Stomach (tissue), 8 donors: ENCODE measurements at regions not wholly inside any gene's neighbourhood (a gene's known extent, or its start where the extent isn't known, plus 50 kb on each side); places are given as distances from the start of the nearest gene placed in this dataset.
A peak's percentile ranks its signal among the peaks of the same experiment; 100 is the strongest.

Experiments used
- DNase-seq, 2 donors: peaks; one replicate each; pipeline versions ENCODE4 v3.0.0 to v3.0.0-alpha.2; 2013 to 2019
- H3K27ac ChIP-seq, 5 donors: fragments of 200-600 bp in 4 of 5; sonication (generic) in 4 of 5; one replicate each; pipeline ENCODE4 v1.5.1; 2013 to 2019; ENCODE audit warnings: mild to moderate bottlenecking in 1 of 5, moderate library complexity in 1 of 5
- H3K27me3 ChIP-seq, 3 donors: fragments of 200-600 bp; sonication (generic); one replicate each; pipeline ENCODE4 v1.5.1; 2017 to 2019; ENCODE audit warnings: mixed run types in 1 of 3
- H3K36me3 ChIP-seq, 4 donors: fragments of 200-600 bp; sonication (generic); 1 replicate in 3 of 4; 2 replicates in 1 of 4; pipeline ENCODE4 v1.5.1; 2016 to 2019
- H3K4me1 ChIP-seq, 4 donors: fragments of 200-600 bp; sonication (generic); one replicate each; pipeline ENCODE4 v1.5.1; 2016 to 2019
- H3K4me3 ChIP-seq, 4 donors: fragments of 200-600 bp; sonication (generic) in 3 of 4; one replicate each; pipeline ENCODE4 v1.5.1; 2016 to 2019; ENCODE audit warnings: mild to moderate bottlenecking in 1 of 4
- H3K9me3 ChIP-seq, 4 donors: fragments of 200-600 bp; sonication (generic); one replicate each; pipeline ENCODE4 v1.5.1; 2016 to 2019
- EP300 ChIP-seq: sonication (generic); formaldehyde crosslinking; IDR thresholded peaks from one replicate; pipeline ENCODE4 v1.6.1; 2017; ENCODE audit warnings: antibody characterized with exemption
- POLR2A ChIP-seq, 4 donors: fragments of 450-650 bp; IDR thresholded peaks; one replicate each; pipeline ENCODE4 v1.6.1; 2016; ENCODE audit warnings: antibody characterized with exemption in 4 of 4, control low read depth in 2 of 4, mild to moderate bottlenecking in 1 of 4, moderate library complexity in 1 of 4
- POLR2AphosphoS5 ChIP-seq, 3 donors: sonication (generic); formaldehyde crosslinking; IDR thresholded peaks; one replicate each; pipeline ENCODE4 v1.6.1; 2016; ENCODE audit warnings: antibody characterized with exemption in 3 of 3
- WGBS, 5 donors: extraction: QIAGEN DNeasy Blood & Tissue Kit in 3 of 5; methylation state at CpG; one replicate each; pipeline versions ENCODE4 v1.1.5 to v1.1.7; 2013 to 2018; 5-methylcytosine and 5-hydroxymethylcytosine counted together
- intact Hi-C: fragments of 100-400 bp; cut with DNase I; formaldehyde crosslinking; loops from one replicate; pipeline ENCODE4 v1.15.1; 2023; ENCODE audit warnings: low total_unique reads
- TF ChIP-seq, protein P1 (sequence below), 7 experiments: fragments of 450-650 bp in 4 of 7; fragments of 200-600 bp in 3 of 7; sonication (generic) in 3 of 7; IDR thresholded peaks; one replicate each; pipeline ENCODE4 v1.5.1; 2016 to 2019; ENCODE audit warnings: antibody characterized with exemption in 7 of 7, control low read depth in 2 of 7, mild to moderate bottlenecking in 1 of 7
- donor health status: healthy with polysubstance abuse.
- donor health status: Bipolar disorder and iron deficiency.
- donor health status: healthy.

DNA sequence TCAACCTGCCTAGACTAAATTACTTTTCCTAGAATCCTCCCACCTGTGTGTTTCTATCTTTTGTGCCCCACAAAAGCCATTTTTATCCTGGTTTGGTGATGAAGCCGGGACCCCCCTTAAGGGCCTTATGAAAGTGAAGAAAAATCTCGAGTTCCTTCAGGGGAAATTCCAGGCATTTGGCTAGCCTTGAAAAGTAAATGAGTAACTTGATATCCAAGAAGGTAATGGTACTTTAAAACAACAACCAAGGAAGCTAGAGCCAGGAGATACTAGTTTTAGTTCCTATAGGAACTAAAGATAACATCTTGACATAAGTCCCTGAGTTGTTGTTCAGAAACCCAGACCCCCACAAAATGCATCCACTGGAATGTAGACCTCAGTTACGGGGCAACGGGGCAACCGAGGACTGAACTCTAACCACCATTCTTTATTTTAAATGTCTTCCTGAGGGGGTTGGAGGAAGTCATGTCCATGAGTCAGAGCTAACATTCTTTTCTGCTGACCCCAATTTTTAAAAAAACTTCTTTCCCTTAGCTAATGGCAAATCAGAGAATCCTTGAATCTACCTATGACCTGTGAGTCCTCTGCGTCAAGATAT lies 73.9 kb downstream of the VCX3A start:
- DNase-seq: no peak
- intact Hi-C loops: no loop called here
- Histone ChIP-seq H3K9me3 (peaks cover 0 to 5% (median 0%) of the 10 kb centered on the region in 4 donors), H3K4me1 (no peaks in the 10 kb centered on the region), H3K4me3 (no peak overlapping the region), H3K27me3 (no peaks in the 10 kb centered on the region), H3K27ac (no peak overlapping the region), H3K36me3 (no peaks in the 10 kb centered on the region)
- TF ChIP-seq POLR2A (IDR thresholded peaks at IDR 0.05) (no peak), EP300 (no peak), POLR2AphosphoS5 (IDR thresholded peaks at IDR 0.05) (no peak)
- TF ChIP-seq, protein P1, sequence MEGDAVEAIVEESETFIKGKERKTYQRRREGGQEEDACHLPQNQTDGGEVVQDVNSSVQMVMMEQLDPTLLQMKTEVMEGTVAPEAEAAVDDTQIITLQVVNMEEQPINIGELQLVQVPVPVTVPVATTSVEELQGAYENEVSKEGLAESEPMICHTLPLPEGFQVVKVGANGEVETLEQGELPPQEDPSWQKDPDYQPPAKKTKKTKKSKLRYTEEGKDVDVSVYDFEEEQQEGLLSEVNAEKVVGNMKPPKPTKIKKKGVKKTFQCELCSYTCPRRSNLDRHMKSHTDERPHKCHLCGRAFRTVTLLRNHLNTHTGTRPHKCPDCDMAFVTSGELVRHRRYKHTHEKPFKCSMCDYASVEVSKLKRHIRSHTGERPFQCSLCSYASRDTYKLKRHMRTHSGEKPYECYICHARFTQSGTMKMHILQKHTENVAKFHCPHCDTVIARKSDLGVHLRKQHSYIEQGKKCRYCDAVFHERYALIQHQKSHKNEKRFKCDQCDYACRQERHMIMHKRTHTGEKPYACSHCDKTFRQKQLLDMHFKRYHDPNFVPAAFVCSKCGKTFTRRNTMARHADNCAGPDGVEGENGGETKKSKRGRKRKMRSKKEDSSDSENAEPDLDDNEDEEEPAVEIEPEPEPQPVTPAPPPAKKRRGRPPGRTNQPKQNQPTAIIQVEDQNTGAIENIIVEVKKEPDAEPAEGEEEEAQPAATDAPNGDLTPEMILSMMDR (IDR thresholded peaks at IDR 0.05): no peak
- 52 to 71% (median 64%) methylated on average over 6 of the region's 6 CpGs for WGBS, 5 donors

DNA sequence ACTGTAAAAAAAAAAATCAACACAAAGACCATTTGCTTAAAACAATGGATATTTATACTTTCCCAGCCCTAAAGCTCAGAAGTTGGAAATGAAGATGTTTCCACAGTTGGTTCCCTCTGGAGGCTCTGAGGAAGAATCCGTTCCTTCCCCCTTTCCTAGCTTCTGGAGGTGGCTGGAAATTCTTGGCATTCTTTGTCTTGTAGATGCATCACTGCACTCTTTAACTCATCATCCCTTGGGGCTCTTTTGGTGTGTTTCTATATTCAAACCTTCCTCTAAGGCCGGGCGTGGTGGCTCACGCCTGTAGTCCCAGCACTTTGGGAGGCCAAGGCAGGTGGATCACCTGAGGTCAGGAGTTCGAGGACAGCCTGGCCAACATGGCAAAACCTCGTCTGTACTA lies 78.7 kb downstream of the VCX3A start:
- Histone ChIP-seq H3K4me3 (no peak overlapping the region), H3K9me3 (peaks cover 0 to 5% (median 0%) of the 10 kb centered on the region in 4 donors), H3K4me1 (no peaks in the 10 kb centered on the region), H3K27ac (no peak overlapping the region), H3K27me3 (no peaks in the 10 kb centered on the region), H3K36me3 (no peaks in the 10 kb centered on the region)
- DNase-seq: no peak
- 83 to 100% (median 89%) methylated on average over 1 to 6 of the region's 6 CpGs for WGBS, 5 donors
- intact Hi-C loops: no loop called here
- TF ChIP-seq POLR2A (IDR thresholded peaks at IDR 0.05): no peak
- TF ChIP-seq, protein P1 (IDR thresholded peaks at IDR 0.05): no peak
- no peak for TF ChIP-seq POLR2AphosphoS5 (IDR thresholded peaks at IDR 0.05)
- no peak for TF ChIP-seq EP300

DNA sequence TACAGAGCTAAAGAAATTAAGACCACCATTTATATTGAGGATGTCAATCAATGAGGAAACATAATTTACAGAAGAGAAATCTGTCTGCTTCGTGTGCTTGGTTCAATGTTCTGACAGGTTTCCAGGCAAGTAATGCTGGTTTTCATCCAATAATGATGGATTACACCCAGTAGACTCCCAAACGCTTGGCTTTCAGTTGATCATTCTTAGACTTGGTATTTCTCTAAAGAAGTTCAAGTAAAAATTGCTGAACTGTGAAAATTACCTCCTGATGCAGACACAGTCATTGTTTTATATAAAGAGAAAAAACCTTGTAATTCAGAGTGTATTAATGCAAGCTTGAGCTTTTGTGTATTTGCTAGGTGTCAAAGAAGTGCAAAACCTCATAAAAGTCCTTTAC lies 85.0 kb downstream of the VCX3A start:
- no peaks in the 10 kb centered on the region for H3K36me3 ChIP-seq
- H3K27ac ChIP-seq: no peak overlapping the region
- no peaks in the 10 kb centered on the region for H3K27me3 ChIP-seq
- WGBS, 5 donors: 67 to 83% (median 75%) methylated on average over 2 of the region's 2 CpGs
- no peaks in the 10 kb centered on the region for H3K9me3 ChIP-seq
- no peak overlapping the region for H3K4me3 ChIP-seq
- no peak for DNase-seq
- H3K4me1 ChIP-seq: peaks cover 0 to 17% (median 0%) of the 10 kb centered on the region in 4 donors
- intact Hi-C loops: no loop called here
- TF ChIP-seq POLR2AphosphoS5 (IDR thresholded peaks at IDR 0.05) (no peak), POLR2A (IDR thresholded peaks at IDR 0.05) (no peak), EP300 (no peak)

DNA sequence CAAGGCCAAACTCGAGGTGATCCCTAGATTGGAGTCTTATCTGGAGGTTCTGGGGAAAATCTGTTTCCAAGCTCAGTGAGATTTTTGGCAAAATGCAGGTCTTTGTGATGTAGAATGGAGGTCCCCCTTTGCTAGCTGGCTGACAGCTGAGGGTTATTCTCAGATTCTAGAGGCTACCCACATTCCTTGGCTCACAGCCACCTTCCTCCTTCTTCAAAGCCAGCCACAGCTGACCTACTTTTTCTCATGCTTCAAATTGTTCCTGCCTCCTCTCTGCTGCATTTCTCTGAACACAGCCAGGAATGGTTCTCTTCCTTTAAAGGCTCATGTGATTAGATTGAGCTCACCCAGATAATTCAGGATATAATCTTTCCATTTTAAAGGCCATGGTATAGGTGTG lies 86.9 kb downstream of the VCX3A start:
- H3K27ac ChIP-seq: no peak overlapping the region
- peak; percentile 5 to 62 for DNase-seq
- TF ChIP-seq EP300 (no peak), POLR2A (IDR thresholded peaks at IDR 0.05) (no peak), POLR2AphosphoS5 (IDR thresholded peaks at IDR 0.05) (peak in 1 of 3 donors; percentile 30)
- no peaks in the 10 kb centered on the region for H3K9me3 ChIP-seq
- 4 to 33% (median 13%) methylated on average over 1 of the region's 1 CpG for WGBS, 5 donors
- H3K4me3 ChIP-seq: no peak overlapping the region
- no peaks in the 10 kb centered on the region for H3K27me3 ChIP-seq
- H3K4me1 ChIP-seq: peaks cover 0 to 17% (median 0%) of the 10 kb centered on the region in 4 donors
- intact Hi-C loops: no loop called here
- H3K36me3 ChIP-seq: no peaks in the 10 kb centered on the region

DNA sequence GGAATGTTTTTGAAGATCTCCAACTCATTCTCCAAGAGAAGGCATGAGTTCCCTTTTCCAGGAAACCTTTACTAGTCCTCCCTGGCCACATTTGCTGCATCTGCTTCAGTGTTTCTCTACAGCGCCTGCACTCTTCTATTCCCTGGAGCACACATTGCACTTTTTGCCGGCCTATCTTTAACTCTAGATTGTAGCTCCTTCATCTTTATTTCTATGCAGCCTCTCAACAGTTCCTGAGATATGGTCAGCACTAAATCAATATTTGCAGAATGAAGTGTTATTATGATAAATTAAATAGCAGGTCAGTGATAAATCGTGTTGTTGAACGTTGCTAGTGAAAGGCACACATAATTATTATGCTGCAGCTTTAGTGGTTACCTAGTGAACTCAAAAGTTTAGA lies 88.3 kb downstream of the VCX3A start:
- peak in 2 of 3 donors; percentile 17 to 50 for TF ChIP-seq POLR2AphosphoS5 (IDR thresholded peaks at IDR 0.05)
- TF ChIP-seq, protein P1 (IDR thresholded peaks at IDR 0.05): no peak
- no peak for TF ChIP-seq POLR2A (IDR thresholded peaks at IDR 0.05)
- no peak for TF ChIP-seq EP300
- intact Hi-C loops: no loop called here
- Histone ChIP-seq H3K27ac (no peak overlapping the region), H3K4me3 (no peak overlapping the region), H3K4me1 (peaks cover 0 to 17% (median 0%) of the 10 kb centered on the region in 4 donors), H3K27me3 (no peaks in the 10 kb centered on the region), H3K36me3 (no peaks in the 10 kb centered on the region), H3K9me3 (no peaks in the 10 kb centered on the region)
- peak in 1 of 2 donors; percentile 10 for DNase-seq
- whole genome bisulfite sequencing, 5 donors: 27 to 50% (median 33%) methylated on average over 4 of the region's 4 CpGs
